Hypothalamus (tissue), 51 donors: ENCODE measurements at regions not wholly inside any gene's neighbourhood (a gene's known extent, or its start where the extent isn't known, plus 50 kb on each side); places are given as distances from the start of the nearest gene placed in this dataset.

Source experiments
- DNase-seq, 51 donors: peaks; one replicate each; lab custom pipeline; 2025; lab: John Stamatoyannopoulos, UW

DNA sequence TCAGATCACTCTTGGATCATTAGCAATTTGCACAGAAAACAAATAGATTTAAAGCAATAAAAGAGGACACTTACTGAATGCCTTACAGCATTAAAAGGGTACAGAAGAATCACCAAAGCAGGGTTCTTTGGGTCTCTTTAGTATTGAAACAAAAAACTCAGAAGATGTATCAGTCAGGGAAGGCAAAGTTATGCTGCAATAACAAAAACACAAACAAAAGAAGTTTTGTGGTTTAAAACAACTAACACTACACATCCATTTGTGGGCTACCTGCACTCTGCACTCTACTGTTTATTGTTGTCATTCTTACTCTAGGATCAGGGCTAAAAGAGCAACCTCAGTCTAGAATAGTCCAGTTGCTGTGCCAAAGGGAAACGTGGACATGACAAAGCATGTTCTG, 216.4 kb downstream of the GPAM start:
- DNase-seq = no peak

GRCh38 chr10:111967547-111967946, 216.0 kb downstream of the GPAM start:
- no peak for DNase-seq

DNA sequence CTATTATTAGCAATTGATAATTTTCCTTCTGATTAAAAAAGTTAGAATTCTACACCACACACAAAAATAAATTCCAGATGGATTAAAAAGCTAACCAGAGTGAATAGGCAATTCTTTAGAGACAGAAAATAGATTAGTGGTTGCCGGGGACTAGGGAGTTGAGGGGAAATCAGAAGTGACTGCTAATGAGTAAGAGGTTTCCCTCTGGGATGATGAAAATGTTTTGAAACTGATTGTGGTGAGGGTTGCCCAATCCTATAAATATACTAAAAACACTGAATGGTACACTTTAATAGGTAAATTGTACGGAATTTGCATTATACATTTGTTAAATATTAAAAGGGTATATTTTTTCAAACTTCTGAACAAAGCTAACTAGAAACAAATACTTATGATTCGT, 214.9 kb downstream of the GPAM start:
- DNase-seq = no peak

GRCh38 chr10:111970111-111970510, 213.5 kb downstream of the GPAM start:
- no peak for DNase-seq

DNA sequence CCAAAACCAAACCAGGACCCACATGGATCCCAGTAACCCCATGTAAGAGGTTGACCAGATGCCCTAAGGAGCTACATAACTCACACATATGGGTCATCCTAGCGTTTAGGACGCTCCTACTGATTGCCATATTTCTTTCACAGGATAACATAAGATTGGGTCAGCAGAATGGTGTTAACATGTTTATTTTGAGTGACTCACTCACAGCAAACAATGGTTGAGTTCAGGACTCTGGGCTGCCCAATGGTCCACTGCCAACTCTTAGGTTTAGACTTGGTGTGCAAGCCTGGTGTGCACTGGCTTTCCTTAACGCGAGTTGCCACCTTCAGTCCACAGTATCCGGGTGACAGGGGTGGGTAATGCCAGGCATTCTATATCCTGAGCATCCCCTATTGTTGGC, 211.5 kb downstream of the GPAM start:
- no peak for DNase-seq

DNA sequence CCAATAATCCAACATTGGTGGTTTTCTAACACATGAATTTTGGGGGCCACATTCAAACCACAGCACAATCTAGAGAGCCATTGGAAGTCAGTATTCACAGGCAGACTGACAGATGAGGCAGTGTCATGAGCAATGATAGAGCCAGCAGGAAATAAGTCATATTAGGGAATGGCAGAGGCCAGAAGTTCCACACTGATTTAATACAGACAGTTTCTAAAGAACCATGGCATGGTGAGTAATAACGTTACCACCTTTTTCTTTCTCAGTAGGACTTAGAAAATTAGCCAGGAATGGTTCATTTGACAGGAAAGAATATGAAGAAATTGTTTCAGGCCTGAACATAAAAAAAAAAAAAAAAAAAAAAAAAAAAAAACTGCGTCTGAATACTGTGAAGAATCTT, 210.3 kb downstream of the GPAM start:
- DNase-seq = no peak

DNA sequence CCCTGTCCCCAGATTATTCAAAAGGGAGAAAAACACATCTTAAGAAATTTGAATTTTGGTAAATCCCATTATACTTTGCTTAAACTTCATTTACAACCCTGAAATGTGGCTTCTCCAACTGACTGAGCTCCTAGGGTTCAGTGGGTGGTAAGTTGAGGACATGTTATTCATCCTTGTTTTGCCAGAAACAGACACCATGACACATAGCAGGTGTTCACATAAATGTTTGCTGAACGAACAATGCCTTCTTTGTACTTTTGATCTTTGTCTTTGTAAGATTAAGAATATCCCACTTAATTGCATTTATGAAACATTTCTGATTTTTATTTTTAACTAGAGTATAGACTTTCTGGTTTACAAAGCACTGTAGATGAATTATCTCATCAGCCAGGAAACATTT, 209.7 kb downstream of the GPAM start:
- DNase-seq = no peak

DNA sequence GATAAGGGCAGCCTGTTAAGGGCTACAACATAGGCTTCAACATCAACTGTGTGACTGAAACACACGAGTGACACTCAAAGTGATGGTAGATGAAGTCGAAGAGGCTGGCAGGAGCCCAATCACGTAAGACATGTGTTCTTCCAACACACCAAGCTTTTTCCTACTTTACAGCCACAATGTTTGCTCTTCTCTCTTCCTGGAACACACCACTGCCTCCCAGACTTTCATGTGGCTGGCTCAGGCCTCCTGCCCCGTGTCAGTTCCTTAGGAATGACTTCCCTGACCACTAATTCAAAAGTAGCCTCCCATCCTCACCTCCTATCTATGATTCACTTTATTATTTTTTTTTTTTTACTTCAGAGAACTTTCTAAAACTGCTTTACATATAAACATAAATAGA, 209.2 kb downstream of the GPAM start:
- no peak for DNase-seq

DNA sequence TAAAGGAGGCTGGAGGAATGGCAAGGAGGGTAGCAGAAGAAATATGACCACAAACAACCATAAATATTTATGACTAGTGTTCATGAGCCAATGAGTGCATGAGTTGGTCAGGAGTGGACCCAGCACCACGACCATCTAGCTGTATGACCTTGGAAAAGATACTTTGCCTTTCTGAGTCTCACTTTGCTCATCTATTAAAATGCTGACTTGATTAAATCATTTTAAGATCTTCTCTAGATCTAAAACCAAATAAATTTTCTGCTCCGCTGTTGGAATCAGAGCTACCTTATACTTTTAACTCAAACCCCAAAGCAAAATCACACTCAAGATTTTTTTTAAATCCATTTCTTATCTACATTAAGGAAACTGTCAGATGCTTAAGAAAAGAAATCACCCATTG, 207.0 kb downstream of the GPAM start:
- DNase-seq = no peak

GRCh38 chr10:111984057-111984456, 199.5 kb downstream of the GPAM start:
- DNase-seq = no peak

DNA sequence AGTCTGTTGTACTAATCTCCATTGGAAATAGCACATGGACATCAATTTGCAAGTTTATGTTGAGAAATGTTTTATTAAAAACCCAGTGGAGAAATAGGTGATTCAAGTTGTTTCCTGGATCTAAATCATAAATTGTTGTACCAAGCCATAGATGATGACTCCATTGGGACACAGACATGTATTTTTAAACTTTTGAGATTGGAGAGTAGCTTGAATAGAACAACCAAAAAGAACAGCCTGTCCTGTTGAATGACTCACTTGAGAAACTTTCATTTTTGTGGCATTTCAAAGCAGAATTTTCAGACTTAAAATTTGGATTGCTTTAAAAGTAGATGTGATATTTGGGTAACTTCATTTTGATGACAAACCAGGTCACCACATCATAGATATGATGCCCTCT, 197.5 kb downstream of the GPAM start:
- no peak for DNase-seq

DNA sequence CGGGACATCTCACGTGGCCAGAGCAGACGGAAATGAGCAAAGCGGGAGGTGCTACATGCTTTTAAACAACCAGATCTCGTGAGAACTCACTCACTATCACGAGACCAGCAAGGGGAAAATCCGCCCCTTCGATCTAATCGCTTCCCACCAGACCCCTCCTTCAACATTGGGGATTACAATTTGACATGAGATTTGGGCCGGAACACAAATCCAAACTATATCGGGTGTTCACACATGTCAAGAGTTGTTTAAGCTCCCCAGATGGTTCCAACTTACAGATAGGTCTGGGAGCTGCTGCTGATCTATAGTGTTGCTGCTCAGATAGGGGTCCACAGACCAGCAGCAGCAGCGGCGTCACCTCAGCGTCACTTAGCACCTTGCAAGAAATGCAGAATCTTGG, 194.9 kb downstream of the GPAM start:
- no peak for DNase-seq

DNA sequence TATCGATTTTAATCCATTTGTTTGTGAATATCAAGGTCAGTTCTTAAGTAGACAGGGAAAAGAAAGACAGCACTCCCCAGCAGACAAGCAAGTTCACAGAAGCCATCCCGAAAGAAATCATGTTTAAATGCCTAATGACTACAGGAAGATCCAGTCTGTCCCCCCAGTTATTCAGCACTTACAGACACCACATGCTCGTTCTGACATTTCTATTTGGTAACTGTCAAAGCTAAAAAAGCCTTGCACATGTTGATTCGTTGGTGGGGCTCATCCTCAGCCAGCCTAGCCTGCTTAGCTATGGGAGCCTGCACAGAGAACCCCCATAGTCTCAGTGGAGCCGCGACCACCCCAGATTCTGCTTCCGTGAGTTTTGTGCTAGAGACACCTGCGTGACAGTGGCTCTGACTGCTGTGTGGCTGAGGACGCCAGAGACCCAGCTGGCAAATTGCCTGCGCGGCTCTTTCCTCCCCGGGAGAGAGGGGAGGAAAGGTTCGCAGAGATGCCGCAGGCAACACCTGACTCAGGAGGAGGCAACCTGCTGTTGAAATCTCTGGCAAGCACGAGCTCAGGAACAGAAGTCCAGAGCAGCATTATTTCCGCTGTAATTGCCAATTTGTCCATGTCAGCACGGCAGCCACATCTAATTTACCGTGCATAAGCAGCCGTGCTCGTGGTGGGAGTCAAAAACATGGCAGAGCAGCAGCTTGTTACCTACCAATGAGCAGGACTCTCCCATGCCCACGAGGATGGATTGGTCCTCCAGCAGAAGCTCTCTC, 194.2 kb downstream of the GPAM start:
- peak in 3 of 51 donors; percentile 1 to 13 (median 10) for DNase-seq

DNA sequence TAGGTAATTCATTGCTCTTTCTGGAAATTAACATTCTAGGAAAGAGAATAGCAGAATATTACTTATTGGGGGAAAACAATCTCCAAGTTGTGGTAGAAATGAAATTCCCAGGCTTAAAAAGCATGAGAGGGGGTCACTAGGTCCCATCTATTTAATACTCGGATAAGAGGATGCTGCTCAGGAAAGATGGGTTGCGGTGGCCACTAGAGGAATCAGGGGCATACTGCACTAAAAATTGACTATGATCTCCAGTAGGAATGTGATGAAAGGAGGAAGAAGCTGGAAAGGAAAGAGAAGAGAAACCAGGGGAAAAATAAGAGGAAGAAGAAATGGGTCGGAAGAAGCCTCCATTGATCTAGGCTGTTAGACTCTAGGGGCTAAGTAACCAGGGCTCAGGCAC, 192.8 kb downstream of the GPAM start:
- DNase-seq = no peak

- no peak for DNase-seq
These were observed 190.2 kb downstream of the GPAM start for GRCh38 chr10:111993321-111993720.

DNA sequence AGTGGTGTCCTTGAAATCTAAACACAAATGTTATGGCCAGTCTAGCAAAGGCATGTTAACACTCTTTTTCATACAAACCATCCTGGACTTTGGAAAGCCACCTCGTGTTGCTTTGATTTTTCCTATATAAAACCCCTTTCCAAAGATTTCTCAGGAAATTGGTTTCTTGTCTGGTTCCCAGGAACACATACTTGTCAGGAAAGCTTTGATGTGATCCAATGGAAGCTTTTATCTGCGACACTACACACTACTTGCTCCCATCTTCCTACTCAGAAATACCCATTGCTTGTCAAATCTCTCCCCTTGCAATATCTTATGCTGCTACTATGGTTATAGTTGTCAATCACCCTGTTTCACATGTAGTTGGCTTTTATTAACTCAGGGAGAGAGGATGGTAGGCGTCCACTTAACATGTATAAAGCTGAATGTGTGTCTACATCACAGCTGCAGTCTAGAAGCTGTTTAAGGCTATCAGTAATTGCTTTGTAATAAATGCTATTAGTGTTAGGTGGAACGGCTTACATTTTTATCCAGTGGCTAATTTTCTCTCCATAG, 189.6 kb downstream of the GPAM start:
- DNase-seq = no peak

GRCh38 chr10:111996103-111996502, 187.5 kb downstream of the GPAM start:
- DNase-seq = no peak

GRCh38 chr10:111998728-111999127, 184.8 kb downstream of the GPAM start:
- no peak for DNase-seq

DNA sequence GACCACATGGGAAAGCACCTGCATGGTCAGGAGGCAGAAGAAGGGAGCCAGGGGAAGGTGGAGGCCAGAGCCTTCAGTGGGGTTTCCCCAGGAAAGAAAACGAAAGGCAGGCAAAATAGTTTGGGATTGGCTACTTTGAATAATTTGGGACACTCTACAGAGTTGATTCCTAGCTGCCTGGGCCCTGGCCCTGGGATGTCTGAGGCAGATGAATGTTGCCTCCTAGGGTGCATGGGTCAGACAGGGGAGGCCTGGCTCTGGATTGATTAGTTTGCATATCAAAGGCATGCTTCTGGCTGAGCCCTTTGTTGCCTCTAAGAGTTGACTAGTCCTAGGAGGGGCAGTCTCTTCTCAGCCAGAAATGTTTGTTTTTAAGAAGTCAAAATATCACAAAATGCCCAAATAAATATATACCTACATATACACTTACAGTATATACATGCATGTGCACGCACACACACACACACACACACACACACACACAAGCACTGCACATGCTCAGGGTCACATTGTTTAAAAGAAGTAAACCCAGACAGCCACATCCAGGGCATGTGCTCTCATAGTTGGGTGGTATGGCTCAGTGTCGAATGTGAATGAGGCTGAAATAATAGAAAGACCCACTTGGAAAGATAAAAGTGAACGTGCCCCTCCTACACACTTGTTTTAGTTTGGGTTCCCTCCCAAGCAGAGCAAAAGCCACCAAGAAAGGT, 184.2 kb downstream of the GPAM start:
- no peak for DNase-seq

DNA sequence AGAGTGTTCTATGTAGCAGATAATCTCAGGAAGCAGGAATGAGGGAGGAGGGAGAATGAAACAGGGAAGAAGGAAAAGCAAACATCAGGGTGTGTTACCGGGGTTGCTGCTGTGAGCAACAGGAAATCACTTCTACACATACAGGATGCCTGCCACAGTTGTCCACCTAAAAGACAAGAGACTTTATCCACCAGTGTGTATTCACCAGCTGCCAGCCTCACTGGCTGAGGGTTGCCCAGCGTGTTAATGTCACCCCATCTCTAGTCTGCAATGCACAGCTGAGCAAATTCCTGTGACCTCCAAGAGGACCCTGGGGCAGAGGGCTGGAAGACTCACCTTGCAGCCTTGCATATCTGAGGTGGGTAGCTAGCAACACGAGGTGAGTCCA, 183.7 kb downstream of the GPAM start:
- DNase-seq = no peak

- DNase-seq = no peak
These were observed 183.1 kb downstream of the GPAM start for GRCh38 chr10:112000466-112000865.

- DNase-seq = no peak
These were observed 181.4 kb downstream of the GPAM start for GRCh38 chr10:112002206-112002605.
